Endothelial cell of umbilical vein (primary cell): ENCODE measurements at regions not wholly inside any gene's neighbourhood (a gene's known extent, or its start where the extent isn't known, plus 50 kb on each side); places are given as distances from the start of the nearest gene placed in this dataset.

Source experiments
- BruUV-seq: library from RNA; stranded (reverse); fragments of 400-500 nt; replicated peaks from 2 replicates; lab custom pipeline; 2021; lab: Mats Ljungman, UMichigan
- CTCF ChIA-PET: fragments of 300-600, 350-600 bp; sonication (Branson Sonifier 250); formaldehyde crosslinking; loops from one replicate; lab custom pipeline; 2021; ENCODE audit warnings: antibody characterized with exemption, inconsistent platforms; lab: Charles Lee
- POLR2A ChIA-PET: fragments of 300-600, 350-600 bp; sonication (Branson Sonifier 250); formaldehyde crosslinking; loops from one replicate; lab custom pipeline; 2021; ENCODE audit warnings: antibody characterized with exemption, inconsistent platforms; lab: Charles Lee
- DNase-seq: peaks from one replicate; pipeline ENCODE4 v3.0.0-alpha.2; 2011; ENCODE audit warnings: low read depth, low spot score
- FAIRE-seq: peaks from 2 replicates; lab custom pipeline; 2011; peaks lifted over from hg19 to GRCh38; lab: Jason Lieb, UNC
- H2AFZ ChIP-seq: 2 replicates; pipeline ENCODE4 v1.6.0; 2012; ENCODE audit warnings: low read depth, low read length, control low read depth, inconsistent platforms
- H3K27ac ChIP-seq: 2 replicates; pipeline ENCODE4 v1.5.1; 2011; ENCODE audit warnings: low read depth, mild to moderate bottlenecking, control low read depth, low read length, moderate library complexity; ENCODE audit not compliant: insufficient read depth
- H3K27me3 ChIP-seq, 2 experiments: 2 replicates each; pipeline versions ENCODE4 v1.6.0 to v1.6.1; 2011; ENCODE audit warnings: low read length in 2 of 2, mixed read lengths in 1 of 2; ENCODE audit not compliant: control insufficient read depth in 2 of 2, insufficient read depth in 2 of 2
- H3K36me3 ChIP-seq, 2 experiments: 2 replicates in 1 of 2; 3 replicates in 1 of 2; pipeline ENCODE4 v1.5.1; 2011; ENCODE audit warnings: low read length in 2 of 2, mild to moderate bottlenecking in 1 of 2, moderate library complexity in 1 of 2; ENCODE audit not compliant: control insufficient read depth in 2 of 2, insufficient read depth in 2 of 2; ENCODE audit errors: extremely low read depth in 1 of 2
- H3K4me1 ChIP-seq: 3 replicates; pipeline ENCODE4 v1.5.1; 2011; ENCODE audit warnings: mild to moderate bottlenecking, low read length; ENCODE audit not compliant: control insufficient read depth, insufficient read depth; ENCODE audit errors: extremely low read depth
- H3K4me2 ChIP-seq: 2 replicates; pipeline ENCODE4 v1.6.1; 2011; ENCODE audit warnings: low read length, control low read depth, mixed read lengths; ENCODE audit not compliant: insufficient read depth
- H3K4me3 ChIP-seq, 3 experiments: fragments of 200-600 bp in 1 of 3; sonication (generic), shearing (Covaris generic) in 1 of 3; replicated peaks in 1 of 3; 2 replicates each; pipeline ENCODE4 v1.5.1; 2011 to 2016; ENCODE audit warnings: control low read depth in 3 of 3, low read length in 3 of 3, mild to moderate bottlenecking in 2 of 3, inconsistent platforms in 1 of 3, low read depth in 1 of 3, moderate library complexity in 1 of 3; ENCODE audit not compliant: insufficient read depth in 1 of 3
- H3K79me2 ChIP-seq: 2 replicates; pipeline ENCODE4 v1.6.0; 2012; ENCODE audit warnings: low read length, inconsistent platforms; ENCODE audit not compliant: control insufficient read depth, insufficient read depth
- H3K9ac ChIP-seq: replicated peaks from 2 replicates; pipeline ENCODE3; 2011; ENCODE audit warnings: low read length, control low read depth; ENCODE audit not compliant: insufficient read depth; ENCODE audit errors: extremely low read depth
- H3K9me1 ChIP-seq: replicated peaks from 3 replicates; pipeline ENCODE4 v1.6.0; 2011; ENCODE audit warnings: mild to moderate bottlenecking, low read length; ENCODE audit not compliant: control insufficient read depth, insufficient read depth; ENCODE audit errors: extremely low read depth
- H3K9me3 ChIP-seq: replicated peaks from 2 replicates; pipeline ENCODE4 v1.5.1; 2012; ENCODE audit warnings: low read length, inconsistent platforms; ENCODE audit not compliant: control insufficient read depth, insufficient read depth
- H4K20me1 ChIP-seq: replicated peaks from 2 replicates; pipeline ENCODE3; 2011; ENCODE audit warnings: mild to moderate bottlenecking, low read length; ENCODE audit not compliant: control insufficient read depth, insufficient read depth; ENCODE audit errors: extremely low read depth
- CTCF ChIP-seq, 2 donors: IDR thresholded peaks; 1 replicate in 1 of 2; 2 replicates in 1 of 2; pipeline ENCODE4 v1.5.1; 2011; ENCODE audit warnings: low read length in 2 of 2, mild to moderate bottlenecking in 2 of 2, moderate library complexity in 2 of 2, control low read depth in 1 of 2, inconsistent platforms in 1 of 2, low read depth in 1 of 2; ENCODE audit not compliant: insufficient read depth in 1 of 2; ENCODE audit errors: extremely low read depth in 1 of 2
- EZH2 ChIP-seq: IDR thresholded peaks from 2 replicates; pipeline ENCODE4 v1.6.1; 2012; ENCODE audit warnings: borderline replicate concordance, low read depth, mild to moderate bottlenecking, moderate library complexity, low read length, inconsistent platforms; ENCODE audit not compliant: severe bottlenecking
- FOS ChIP-seq: IDR thresholded peaks from 2 replicates; pipeline ENCODE4 v1.6.1; 2011; ENCODE audit warnings: mild to moderate bottlenecking, low read length, moderate library complexity, borderline replicate concordance; ENCODE audit not compliant: insufficient read depth
- GATA2 ChIP-seq: IDR thresholded peaks from 2 replicates; pipeline ENCODE4 v1.7.0; 2011; ENCODE audit warnings: low read depth, mild to moderate bottlenecking, moderate library complexity, mixed read lengths, low read length; ENCODE audit not compliant: insufficient read length, insufficient read depth
- JUN ChIP-seq: IDR thresholded peaks from 2 replicates; pipeline ENCODE4 v1.6.1; 2011; ENCODE audit warnings: borderline replicate concordance, low read depth; ENCODE audit not compliant: insufficient read length, insufficient read depth
- MAX ChIP-seq: IDR thresholded peaks from 2 replicates; pipeline ENCODE4 v1.6.1; 2011; ENCODE audit not compliant: insufficient read depth, insufficient read length
- MYC ChIP-seq: IDR thresholded peaks from one replicate; pipeline ENCODE4 v1.6.1; 2011; ENCODE audit warnings: mild to moderate bottlenecking, low read depth, low read length
- POLR2A ChIP-seq: IDR thresholded peaks from 2 replicates; pipeline ENCODE4 v1.6.1; 2012; ENCODE audit warnings: low read depth, mild to moderate bottlenecking, control low read depth, low read length
- POLR2AphosphoS5 ChIP-seq: IDR thresholded peaks from 2 replicates; pipeline ENCODE4 v1.6.1; 2012; ENCODE audit warnings: low read depth, mild to moderate bottlenecking, control low read depth, low read length, moderate library complexity; ENCODE audit not compliant: insufficient read depth
- dilution Hi-C: fragments of 300-500 bp; cut with MboI; formaldehyde crosslinking; loops from one replicate; pipeline ENCODE4 v1.15.0; 2019; ENCODE audit warnings: low sequenced_read_pairs; ENCODE audit not compliant: extremely low pct_ligation_motif_present
- intact Hi-C: fragments of 100-400 bp; cut with micrococcal nuclease; formaldehyde crosslinking; loops from one replicate; pipeline ENCODE4 v1.10.0; 2022

- FAIRE-seq (no peak), DNase-seq (no peak)
- H3K79me2 ChIP-seq, result no peaks in the 10 kb centered on the region
- dilution Hi-C loops, result no loop called here
- intact Hi-C loops, result no loop called here
- ChIA-PET CTCF (no interaction called here), POLR2A (no interaction called here)
- H3K9ac ChIP-seq, result no peak overlapping the region
- H3K4me2 ChIP-seq, result no peak overlapping the region
- no TSS peak for BruUV-seq
- H2AFZ ChIP-seq, result no peak overlapping the region
- no peaks in the 10 kb centered on the region for H3K9me1 ChIP-seq
- no peaks in the 10 kb centered on the region for H3K9me3 ChIP-seq
- no peaks in the 10 kb centered on the region for H3K36me3 ChIP-seq
- H3K27me3 ChIP-seq, result no peaks in the 10 kb centered on the region
- no peak overlapping the region for H3K27ac ChIP-seq
- H4K20me1 ChIP-seq, result no peaks in the 10 kb centered on the region
- no peak for TF ChIP-seq FOS
- no peak for TF ChIP-seq MAX
- TF ChIP-seq GATA2, result no peak
- no peak overlapping the region for H3K4me3 ChIP-seq
- H3K4me1 ChIP-seq, result no peaks in the 10 kb centered on the region
Measured at GRCh38 chr13:75129331-75129730, 352.6 kb downstream of the TBC1D4 start.

GRCh38 chr13:75124415-75124814 is 357.6 kb downstream of the TBC1D4 start:
- POLR2A ChIA-PET, result no interaction called here
- Histone ChIP-seq H2AFZ (no peak overlapping the region), H3K36me3 (no peaks in the 10 kb centered on the region), H3K4me3 (no peak overlapping the region), H3K9me3 (no peaks in the 10 kb centered on the region), H3K79me2 (no peaks in the 10 kb centered on the region), H3K27ac (no peak overlapping the region), H3K4me2 (no peak overlapping the region), H3K4me1 (no peaks in the 10 kb centered on the region), H4K20me1 (no peaks in the 10 kb centered on the region), H3K27me3 (no peaks in the 10 kb centered on the region), H3K9ac (no peak overlapping the region), H3K9me1 (no peaks in the 10 kb centered on the region)
- FAIRE-seq, result no peak
- no peak for TF ChIP-seq POLR2AphosphoS5
- no peak for TF ChIP-seq CTCF (IDR thresholded peaks at IDR 0.05; ENCODE audit: extremely low read depth in 1 of 2, insufficient read depth in 1 of 2, low read depth in 1 of 2, low read length in 2 of 2)
- TF ChIP-seq MAX, result no peak
- TF ChIP-seq FOS, result no peak
- TF ChIP-seq EZH2, result no peak
- no peak for TF ChIP-seq POLR2A
- TF ChIP-seq GATA2, result no peak
- no peak for TF ChIP-seq MYC
- TF ChIP-seq JUN, result no peak
- dilution Hi-C loops, result no loop called here
- CTCF ChIA-PET, result no interaction called here
- no peak for DNase-seq
- no TSS peak for BruUV-seq
- intact Hi-C loops, result no loop called here
